MV-4-11 (cell line): ENCODE measurements at regions not wholly inside any gene's neighbourhood (a gene's known extent, or its start where the extent isn't known, plus 50 kb on each side); places are given as distances from the start of the nearest gene placed in this dataset.
"Not testable (repeated sequence)": the region's sequence is repeated elsewhere in the genome, so short reads cannot be mapped to it uniquely, and the experiment has no call there.

Experiments
- DNase-seq: peaks from one replicate; lab custom pipeline; 2025; lab: John Stamatoyannopoulos, UW

GRCh38 chr7:131637859-131638258, 81.4 kb upstream of the PODXL start:
- no peak for DNase-seq

GRCh38 chr7:131636092-131636491, 79.7 kb upstream of the PODXL start:
- no peak for DNase-seq

GRCh38 chr7:131634197-131634596, 77.8 kb upstream of the PODXL start:
- not testable (repeated sequence) for DNase-seq

DNA sequence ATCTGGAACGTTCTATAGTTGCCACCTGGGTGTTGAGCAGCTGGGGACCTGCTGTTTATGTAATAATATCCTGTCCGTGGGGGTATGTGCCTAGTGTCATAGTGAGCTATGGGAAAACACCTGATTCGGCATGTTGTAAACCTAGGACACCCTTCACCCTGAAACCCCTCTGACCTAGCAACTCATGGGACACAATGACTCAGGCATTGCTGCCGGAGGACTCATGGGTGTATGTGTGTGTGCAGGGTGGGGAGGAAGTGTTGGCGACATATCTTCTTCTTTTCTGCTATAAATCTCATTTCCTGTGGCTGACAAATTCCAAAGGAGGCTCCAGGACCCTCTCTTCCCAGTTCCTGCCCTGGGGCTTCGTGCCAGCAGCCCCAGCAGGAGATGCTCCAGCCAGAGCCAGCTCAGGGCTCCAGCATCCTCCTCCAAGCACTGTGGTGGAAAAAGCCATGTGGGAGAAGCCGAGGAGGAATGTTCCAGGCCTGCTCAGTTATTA, 77.0 kb upstream of the PODXL start:
- no peak for DNase-seq

- no peak for DNase-seq
Measured at GRCh38 chr7:131630427-131630826, 74.0 kb upstream of the PODXL start.

DNA sequence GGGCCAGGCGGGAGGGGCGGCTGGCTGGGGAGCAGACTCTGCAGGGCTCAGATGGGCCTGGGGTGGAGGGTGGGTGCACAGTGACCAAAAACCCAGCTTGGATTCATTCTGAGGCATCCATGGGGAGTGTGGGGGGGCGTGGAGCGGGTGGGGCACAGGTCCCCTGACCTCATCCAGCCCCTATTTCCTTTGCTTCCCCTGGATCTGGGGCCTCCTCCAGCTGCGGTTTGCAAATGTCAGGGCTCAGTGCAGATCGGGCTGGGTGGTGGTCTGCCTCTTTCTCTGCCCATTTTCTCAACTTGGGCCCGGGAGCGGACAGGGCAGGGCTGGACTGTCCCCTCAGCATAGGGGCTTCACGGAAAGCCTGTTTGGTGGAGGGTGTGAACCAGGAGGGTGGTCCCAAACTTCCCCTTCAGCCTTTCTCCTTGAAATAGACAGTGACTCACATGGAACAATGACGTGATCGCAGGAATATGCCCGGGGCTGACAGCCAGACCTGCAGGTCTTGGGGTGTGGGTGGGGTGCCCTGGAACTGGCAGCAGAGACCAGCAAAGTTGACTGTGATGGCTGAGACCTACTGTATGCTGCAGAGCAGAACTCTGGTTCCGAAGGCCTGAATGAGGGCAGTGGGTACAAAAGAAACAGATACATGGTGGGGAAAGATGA, 72.9 kb upstream of the PODXL start:
- DNase-seq, result no peak

GRCh38 chr7:131628634-131629033, 72.2 kb upstream of the PODXL start:
- DNase-seq, result no peak

GRCh38 chr7:131627735-131628190, 71.3 kb upstream of the PODXL start:
- no peak for DNase-seq

- no peak for DNase-seq
Measured at GRCh38 chr7:131626643-131627042, 70.2 kb upstream of the PODXL start.

- DNase-seq, result no peak
Measured at GRCh38 chr7:131625817-131626372, 69.5 kb upstream of the PODXL start.

- DNase-seq, result not testable (repeated sequence)
Measured at GRCh38 chr7:131625345-131625744, 68.9 kb upstream of the PODXL start.

DNA sequence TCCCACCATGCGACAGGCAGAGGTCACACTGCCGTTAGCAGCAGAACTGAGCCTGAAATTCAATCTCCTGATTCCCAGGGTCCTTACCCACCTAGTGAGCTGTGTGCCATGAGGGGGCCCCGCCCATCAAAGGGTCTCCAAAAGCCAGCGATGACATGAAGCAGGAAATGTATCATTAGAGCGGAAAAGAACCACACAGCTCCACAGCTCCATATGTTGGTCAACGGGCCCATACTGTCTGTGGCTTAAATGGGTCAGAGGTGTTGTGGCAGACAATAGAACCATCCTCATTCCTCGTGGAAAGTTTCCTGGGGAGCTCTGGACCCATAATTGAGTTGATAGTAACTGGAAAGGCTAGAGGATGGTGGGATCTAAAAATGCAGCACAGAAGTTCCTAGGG, 68.1 kb upstream of the PODXL start:
- no peak for DNase-seq

GRCh38 chr7:131623154-131623553, 66.7 kb upstream of the PODXL start:
- no peak for DNase-seq

- no peak for DNase-seq
Measured at GRCh38 chr7:131621652-131622051, 65.2 kb upstream of the PODXL start.

DNA sequence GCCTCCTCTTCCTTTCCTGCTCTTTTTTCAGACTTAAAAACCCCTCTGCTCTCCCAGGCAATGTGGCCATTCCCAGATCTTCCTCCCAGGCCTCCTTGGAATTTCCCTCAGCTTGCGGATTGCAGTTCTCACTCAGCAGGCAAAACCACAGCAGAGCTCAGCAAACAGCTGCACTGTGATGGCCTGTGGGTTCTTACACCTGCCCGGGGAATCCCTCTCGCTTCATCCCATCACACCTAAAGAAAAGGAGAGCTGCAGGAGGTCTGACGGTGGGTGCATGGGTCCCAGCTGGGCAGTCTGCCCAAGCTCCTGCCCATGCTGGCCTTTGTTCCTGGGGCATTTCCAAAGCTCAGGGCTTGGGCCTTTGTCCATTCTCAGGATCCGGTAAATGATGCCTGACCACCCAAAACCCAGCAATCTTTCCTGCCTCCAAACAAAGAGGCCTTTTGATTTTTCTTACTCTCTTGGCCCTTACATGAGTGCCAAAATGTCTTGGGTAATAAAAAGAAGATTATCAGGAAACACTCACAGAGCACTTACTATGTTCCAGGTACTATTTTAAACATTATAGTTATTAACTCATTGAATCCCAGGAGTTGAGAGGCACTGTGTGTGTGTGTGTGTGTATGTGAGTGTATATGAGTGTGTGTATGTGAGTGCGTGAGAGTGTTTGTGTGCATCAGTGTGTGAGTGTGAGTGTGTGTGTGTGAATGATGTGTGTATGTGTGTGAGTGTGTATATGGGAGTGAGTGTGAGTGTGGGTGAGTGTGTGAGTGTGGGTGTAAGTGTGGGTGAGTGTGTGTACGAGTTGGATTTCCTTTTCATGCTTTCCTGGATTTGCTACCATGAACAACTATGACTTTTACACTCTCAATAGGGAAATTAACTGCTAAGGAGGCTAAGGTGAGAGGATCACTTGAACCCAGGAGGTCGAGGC, 64.5 kb upstream of the PODXL start:
- no peak for DNase-seq

DNA sequence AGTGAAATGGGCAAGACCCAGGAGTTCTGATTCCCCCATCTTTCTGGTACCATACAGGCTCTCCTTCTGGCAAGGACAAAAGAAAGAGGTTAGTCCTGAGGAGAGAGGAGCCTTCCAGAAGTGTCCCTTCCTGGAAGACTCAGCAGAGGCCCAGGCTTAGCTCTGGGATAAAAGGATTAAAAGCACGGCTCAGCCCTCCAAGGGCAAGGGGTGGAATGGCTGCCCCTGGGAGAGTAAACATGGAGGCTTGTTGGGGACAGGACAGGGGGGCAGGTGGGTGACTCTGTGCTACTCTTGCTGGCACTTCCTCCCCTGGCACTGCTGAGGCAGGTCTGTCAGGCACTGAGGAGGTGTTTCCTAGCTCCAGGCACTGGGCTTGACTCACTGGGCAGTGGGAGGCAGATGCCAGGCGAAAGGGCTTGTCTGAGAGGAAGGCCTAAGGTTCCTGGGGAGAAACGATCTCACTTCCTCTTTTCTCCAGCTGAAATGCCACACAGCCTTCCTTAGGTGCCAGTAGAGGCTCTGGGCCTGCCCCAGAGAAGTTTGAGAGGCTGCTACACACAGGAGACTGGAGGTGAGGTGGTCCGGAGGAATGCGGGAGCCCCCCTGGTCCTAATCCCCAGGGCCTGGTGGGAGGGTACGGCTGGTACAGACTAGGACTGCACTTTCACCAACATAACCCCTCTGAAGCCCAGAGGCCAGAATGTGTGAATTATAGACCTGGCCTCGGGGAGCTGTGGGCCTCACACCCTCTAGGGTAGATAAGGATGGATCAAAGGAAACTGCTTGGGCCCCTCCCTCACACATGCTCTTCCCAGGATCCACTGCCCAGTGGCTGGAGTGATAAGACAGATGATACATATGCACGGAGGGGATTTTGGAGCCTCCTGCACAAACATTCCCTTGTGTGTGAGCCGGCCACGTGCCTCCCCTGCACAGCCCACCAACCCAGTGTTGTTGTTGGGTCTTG, 63.2 kb upstream of the PODXL start:
- DNase-seq, result peak; percentile 78

DNA sequence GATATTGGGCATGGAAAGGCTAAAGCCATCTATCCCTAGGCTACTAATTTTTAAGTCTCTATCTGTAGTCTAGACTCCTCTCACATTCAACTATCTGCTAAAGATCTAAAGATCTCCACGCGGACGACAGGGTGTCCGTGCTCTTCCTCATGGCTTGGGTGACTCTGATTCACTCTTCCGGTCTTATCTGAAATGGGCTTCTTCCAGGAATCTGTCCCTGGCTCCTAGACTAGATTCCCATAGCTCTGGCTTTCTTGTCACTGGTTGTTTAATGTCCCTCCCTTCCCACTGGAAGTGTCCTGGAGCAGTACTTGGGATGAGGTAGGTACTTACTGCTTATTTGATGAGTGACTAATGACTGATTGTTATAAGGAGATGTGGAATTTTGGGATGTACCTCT, 62.0 kb upstream of the PODXL start:
- no peak for DNase-seq

DNA sequence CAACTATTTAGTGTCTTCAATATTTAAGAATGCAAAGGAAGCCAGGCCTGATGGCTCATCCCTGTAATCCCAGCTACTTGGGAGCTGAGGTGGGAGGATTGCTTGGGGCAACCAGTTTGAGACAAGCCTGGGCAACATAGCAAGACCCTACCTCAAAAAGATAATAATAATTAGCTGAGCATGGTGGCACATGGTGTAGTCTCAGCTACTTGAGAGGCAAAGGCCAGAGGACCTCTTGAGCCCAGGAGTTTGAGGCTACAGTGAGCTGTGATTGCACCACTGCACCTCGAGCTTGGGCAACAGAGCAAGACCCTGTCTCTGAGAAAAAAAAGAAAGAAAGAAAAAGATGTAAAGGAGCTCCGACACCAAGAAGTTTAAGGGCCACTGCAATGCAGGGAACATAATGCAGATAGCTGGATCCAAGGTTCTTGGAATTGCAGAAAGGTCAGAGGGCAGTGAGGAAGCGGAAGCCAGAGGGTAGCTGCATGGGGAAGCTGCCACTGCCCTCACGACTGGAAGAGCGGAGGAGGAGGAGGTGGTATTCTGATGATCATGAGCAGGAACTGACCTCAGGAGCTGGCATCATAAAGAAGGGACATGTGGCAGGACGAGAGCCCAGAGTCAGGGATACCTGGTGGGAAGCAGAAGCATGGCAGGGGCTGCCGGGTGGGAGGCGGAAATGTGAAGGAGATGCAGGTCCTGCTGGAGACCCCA, 60.2 kb upstream of the PODXL start:
- no peak for DNase-seq

GRCh38 chr7:131613909-131614308, 57.5 kb upstream of the PODXL start:
- DNase-seq, result no peak

GRCh38 chr7:131610007-131610406, 53.6 kb upstream of the PODXL start:
- no peak for DNase-seq

- no peak for DNase-seq
Measured at GRCh38 chr7:131608116-131608500, 51.7 kb upstream of the PODXL start.
